Tibial nerve (tissue), 4 donors: ENCODE measurements at regions not wholly inside any gene's neighbourhood (a gene's known extent, or its start where the extent isn't known, plus 50 kb on each side); places are given as distances from the start of the nearest gene placed in this dataset.

ENCODE experiments used
- DNase-seq, 2 donors: peaks; one replicate each; pipeline ENCODE4 v3.0.0-alpha.2; 2019; ENCODE audit warnings: low spot score in 2 of 2
- H3K27ac ChIP-seq, 4 donors: fragments of 200-600 bp; sonication (generic) in 3 of 4; one replicate each; pipeline ENCODE4 v1.5.1; 2017 to 2019; ENCODE audit warnings: mild to moderate bottlenecking in 1 of 4
- H3K27me3 ChIP-seq, 2 donors: fragments of 200-600 bp; sonication (generic) in 1 of 2; one replicate each; pipeline versions ENCODE4 v1.5.1 to v1.6.0; 2017 to 2019
- H3K36me3 ChIP-seq, 3 donors: fragments of 200-600 bp; sonication (generic); one replicate each; pipeline ENCODE4 v1.5.1; 2018 to 2019
- H3K4me1 ChIP-seq, 4 donors: fragments of 200-600 bp; sonication (generic) in 3 of 4; one replicate each; pipeline ENCODE4 v1.5.1; 2017 to 2019
- H3K4me3 ChIP-seq, 4 donors: fragments of 200-600 bp; sonication (generic) in 3 of 4; one replicate each; pipeline ENCODE4 v1.5.1; 2017 to 2019; ENCODE audit warnings: mild to moderate bottlenecking in 1 of 4, moderate library complexity in 1 of 4
- H3K9me3 ChIP-seq, 4 donors: fragments of 200-600 bp; sonication (generic) in 3 of 4; one replicate each; pipeline ENCODE4 v1.5.1; 2017 to 2019
- CTCF ChIP-seq, 5 experiments: fragments of 200-600 bp in 3 of 5; fragments of 450-650 bp in 2 of 5; sonication (generic) in 3 of 5; IDR thresholded peaks; one replicate each; pipeline ENCODE4 v1.5.1; 2016 to 2019; ENCODE audit warnings: antibody characterized with exemption in 5 of 5, mild to moderate bottlenecking in 3 of 5, moderate library complexity in 2 of 5
- EP300 ChIP-seq, 2 donors: sonication (generic); formaldehyde crosslinking; IDR thresholded peaks; one replicate each; pipeline ENCODE4 v1.6.1; 2017; ENCODE audit warnings: antibody characterized with exemption in 2 of 2, mild to moderate bottlenecking in 1 of 2
- POLR2A ChIP-seq, 2 donors: fragments of 450-650 bp; IDR thresholded peaks; one replicate each; pipeline ENCODE4 v1.6.1; 2017; ENCODE audit warnings: antibody characterized with exemption in 2 of 2, mild to moderate bottlenecking in 2 of 2, moderate library complexity in 2 of 2
- WGBS, 2 donors: methylation state at CpG; one replicate each; pipeline ENCODE4 v1.1.5; 2018; 5-methylcytosine and 5-hydroxymethylcytosine counted together

- Histone ChIP-seq H3K4me3 (no peak overlapping the region), H3K36me3 (no peaks in the 10 kb centered on the region), H3K27ac (peak overlapping the region; percentile 38 to 87 (median 76)), H3K4me1 (peaks cover 0 to 54% (median 22%) of the 10 kb centered on the region in 4 donors), H3K9me3 (no peaks in the 10 kb centered on the region), H3K27me3 (no peaks in the 10 kb centered on the region)
- 37 to 53% methylated on average over 16 of the region's 16 CpGs for WGBS, 2 donors
- DNase-seq: peak in 1 of 2 donors; percentile 4
- no peak for TF ChIP-seq POLR2A (IDR thresholded peaks at IDR 0.05)
- TF ChIP-seq CTCF (IDR thresholded peaks at IDR 0.05): no peak
- no peak for TF ChIP-seq EP300 (IDR thresholded peaks at IDR 0.05)
Observed at GRCh38 chr17:83151056-83151441, 71.6 kb downstream of the METRNL start.

GRCh38 chr17:83151442-83152226 lies 72.2 kb downstream of the METRNL start:
- Histone ChIP-seq H3K27ac (peak overlapping the region; percentile 38 to 87 (median 76)), H3K27me3 (no peaks in the 10 kb centered on the region), H3K4me1 (peaks cover 0 to 54% (median 22%) of the 10 kb centered on the region in 4 donors), H3K4me3 (peak overlapping the region in 1 of 4 donors; percentile 10), H3K36me3 (no peaks in the 10 kb centered on the region), H3K9me3 (no peaks in the 10 kb centered on the region)
- TF ChIP-seq CTCF (IDR thresholded peaks at IDR 0.05) (no peak), EP300 (IDR thresholded peaks at IDR 0.05) (peak in 1 of 2 donors; percentile 75), POLR2A (IDR thresholded peaks at IDR 0.05) (no peak)
- 32 to 34% methylated on average over 26 to 30 of the region's 32 CpGs for WGBS, 2 donors
- DNase-seq: no peak

GRCh38 chr17:83152227-83152744 lies 72.9 kb downstream of the METRNL start:
- peaks cover 0 to 54% (median 22%) of the 10 kb centered on the region in 4 donors for H3K4me1 ChIP-seq
- no peak overlapping the region for H3K4me3 ChIP-seq
- no peak for DNase-seq
- no peaks in the 10 kb centered on the region for H3K36me3 ChIP-seq
- TF ChIP-seq POLR2A (IDR thresholded peaks at IDR 0.05) (no peak), EP300 (IDR thresholded peaks at IDR 0.05) (no peak)
- no peaks in the 10 kb centered on the region for H3K27me3 ChIP-seq
- H3K9me3 ChIP-seq: no peaks in the 10 kb centered on the region
- 83 to 85% methylated on average over 31 of the region's 31 CpGs for WGBS, 2 donors
- H3K27ac ChIP-seq: peak overlapping the region; percentile 38 to 87 (median 76)

- peak; percentile 42 to 64 for TF ChIP-seq EP300 (IDR thresholded peaks at IDR 0.05)
- TF ChIP-seq CTCF (IDR thresholded peaks at IDR 0.05): no peak
- H3K27ac ChIP-seq: peak overlapping the region in 2 of 4 donors; percentile 82 to 87
- DNase-seq: peak in 1 of 2 donors; percentile 63
- 71 to 75% methylated on average over 59 to 60 of the region's 64 CpGs for WGBS, 2 donors
- no peaks in the 10 kb centered on the region for H3K9me3 ChIP-seq
- H3K27me3 ChIP-seq: no peaks in the 10 kb centered on the region
- H3K36me3 ChIP-seq: no peaks in the 10 kb centered on the region
- H3K4me1 ChIP-seq: peaks cover 0 to 54% (median 22%) of the 10 kb centered on the region in 4 donors
- no peak overlapping the region for H3K4me3 ChIP-seq
Observed at GRCh38 chr17:83152745-83153611, 73.6 kb downstream of the METRNL start.

GRCh38 chr17:83153681-83154310 lies 74.4 kb downstream of the METRNL start:
- no peaks in the 10 kb centered on the region for H3K27me3 ChIP-seq
- no peaks in the 10 kb centered on the region for H3K9me3 ChIP-seq
- 88 to 90% methylated on average over 29 of the region's 29 CpGs for WGBS, 2 donors
- H3K27ac ChIP-seq: peak overlapping the region in 2 of 4 donors; percentile 82 to 87
- DNase-seq: no peak
- TF ChIP-seq EP300 (IDR thresholded peaks at IDR 0.05) (no peak), POLR2A (IDR thresholded peaks at IDR 0.05) (no peak), CTCF (IDR thresholded peaks at IDR 0.05) (no peak)
- peaks cover 0 to 54% (median 22%) of the 10 kb centered on the region in 4 donors for H3K4me1 ChIP-seq
- H3K4me3 ChIP-seq: no peak overlapping the region
- no peaks in the 10 kb centered on the region for H3K36me3 ChIP-seq
